ENCODE measurements at regions not wholly inside any gene's neighbourhood (a gene's known extent, or its start where the extent isn't known, plus 50 kb on each side); places are given as distances from the start of the nearest gene placed in this dataset.
A peak's percentile ranks its signal among the peaks of the same experiment; 100 is the strongest.
"Not testable (repeated sequence)": the region's sequence is repeated elsewhere in the genome, so short reads cannot be mapped to it uniquely, and the experiment has no call there.

DNA sequence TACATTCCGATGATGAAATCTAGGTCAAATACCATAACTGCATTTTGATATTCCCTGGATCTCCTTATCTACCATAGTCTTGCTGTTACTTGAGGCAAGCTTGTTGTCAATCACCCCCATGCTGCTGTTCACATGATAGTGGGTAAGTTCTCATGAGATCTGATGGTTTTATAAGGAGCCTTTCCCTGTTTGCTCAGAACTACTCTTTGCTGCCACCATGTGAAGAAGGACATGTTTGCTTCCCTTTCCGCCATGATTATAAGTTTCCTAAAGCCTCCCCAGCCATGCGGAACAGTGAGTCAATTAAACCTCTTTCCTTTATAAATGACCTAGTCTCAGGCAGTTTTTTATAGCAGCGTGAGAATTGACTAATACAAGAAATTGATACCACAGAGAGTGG is 432.0 kb downstream of the GLUD2 start:
- DNase-seq = no peak

DNA sequence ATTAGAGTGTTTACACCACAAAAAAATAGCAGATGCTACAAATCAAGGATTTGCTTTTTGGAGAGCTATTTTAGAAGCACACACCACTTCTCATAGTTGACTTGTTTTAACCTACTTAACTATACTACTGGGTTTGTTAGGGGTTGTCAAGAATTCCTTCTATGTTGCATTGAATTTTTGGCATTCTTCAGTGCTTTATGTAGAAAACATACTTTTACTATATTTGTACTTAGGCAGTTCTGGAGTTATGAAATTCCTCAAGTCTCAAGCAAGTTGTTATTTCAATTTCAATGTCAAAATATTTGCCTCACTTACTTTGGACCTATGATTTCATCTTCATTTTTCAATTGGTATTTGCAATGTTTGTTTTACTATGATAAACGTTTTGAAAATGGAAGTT is 449.6 kb downstream of the GLUD2 start:
- no peak for DNase-seq

DNA sequence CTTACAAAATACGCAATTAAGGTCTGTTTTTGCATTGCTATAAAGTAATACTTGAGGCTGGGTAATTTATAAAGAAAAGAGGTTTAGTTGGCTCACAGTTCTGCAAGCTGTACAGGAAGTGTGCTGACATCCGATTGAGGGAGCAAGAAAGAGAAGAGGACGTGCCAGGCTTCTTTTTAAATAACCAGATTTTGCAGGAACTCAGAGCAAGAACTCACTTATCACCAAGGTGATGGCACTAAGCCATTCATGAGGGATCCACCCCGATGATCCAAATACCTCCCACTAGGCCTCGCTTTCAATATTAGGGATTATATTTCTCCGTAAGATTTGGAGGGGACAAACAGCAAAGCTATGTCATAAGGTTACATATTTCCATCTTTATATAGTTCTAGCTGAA is 456.7 kb downstream of the GLUD2 start:
- no peak for DNase-seq

DNA sequence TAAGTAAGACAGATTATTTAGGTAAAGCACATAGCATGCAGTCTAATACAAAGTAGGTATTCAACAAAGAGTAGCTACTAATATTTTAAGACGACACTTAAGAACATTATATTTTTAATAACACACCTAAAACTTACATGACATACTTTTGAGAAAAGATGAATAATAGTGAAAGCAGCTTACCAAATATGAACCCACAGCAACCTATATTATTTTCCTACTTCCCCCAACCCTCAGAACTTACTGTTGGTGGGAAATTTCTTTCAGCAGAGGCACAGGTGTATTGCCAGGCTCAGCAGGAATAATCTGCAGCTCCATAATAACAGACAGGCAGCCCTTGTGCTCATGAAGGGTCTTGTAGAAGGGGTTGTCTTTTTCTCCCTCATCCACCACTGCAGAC is 498.9 kb downstream of the GLUD2 start:
- DNase-seq = no peak

DNA sequence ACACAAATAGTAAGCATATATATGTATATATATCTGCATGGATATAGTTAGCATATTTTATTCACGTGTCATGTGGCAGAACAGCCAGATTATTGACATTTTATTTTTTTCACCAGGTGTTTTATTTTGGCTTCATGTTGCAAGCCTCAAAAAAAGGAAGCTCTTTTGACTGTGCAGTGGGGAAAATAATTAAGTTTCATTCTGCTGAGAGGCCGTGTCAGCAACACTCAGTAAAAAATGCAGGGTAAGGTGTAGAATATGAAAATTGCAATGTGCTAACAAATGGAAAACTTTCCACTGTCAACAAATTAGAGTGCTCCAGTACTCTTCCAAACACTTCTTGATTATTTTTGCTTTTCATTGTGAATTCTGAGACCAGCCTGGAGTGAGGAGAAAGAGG is 511.5 kb downstream of the GLUD2 start:
- no peak for DNase-seq

DNA sequence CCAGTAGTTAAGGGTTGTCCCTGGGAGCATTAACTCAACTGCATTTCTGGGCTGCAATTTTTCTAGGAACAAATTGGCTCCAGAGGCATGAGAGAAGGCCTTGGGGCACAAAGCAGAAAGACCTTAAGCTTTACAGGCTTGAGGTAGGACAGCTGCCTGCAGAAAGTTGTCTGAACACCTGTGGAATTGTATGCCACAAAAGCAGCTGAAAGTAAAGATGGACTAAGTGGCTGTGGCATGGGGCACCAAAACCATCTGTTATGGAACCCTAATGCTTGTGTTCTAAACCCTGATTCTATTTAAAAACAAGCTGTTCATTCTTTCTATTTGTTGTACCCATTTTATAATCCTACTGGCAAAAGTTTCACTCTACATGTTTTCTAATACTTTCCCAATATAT is 515.2 kb downstream of the GLUD2 start:
- DNase-seq = no peak

DNA sequence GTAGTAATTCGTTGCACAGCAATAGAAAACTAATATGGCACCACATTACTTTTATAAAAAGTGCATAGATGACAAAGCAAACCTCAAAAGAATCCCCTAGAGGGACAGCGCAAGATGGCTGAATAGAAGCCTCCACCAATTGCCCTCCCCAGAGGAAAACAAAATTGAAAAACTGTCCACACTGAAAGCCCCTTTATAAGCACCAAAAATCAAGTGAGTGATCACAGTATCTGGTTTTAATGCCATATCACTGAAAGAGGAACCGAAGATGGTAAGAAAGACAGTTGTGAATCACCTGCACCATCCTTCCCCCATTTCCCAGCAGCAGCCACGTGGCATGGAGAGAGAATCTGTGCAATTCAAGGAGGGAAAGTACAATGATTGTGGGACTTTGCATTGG is 522.2 kb downstream of the GLUD2 start:
- DNase-seq = no peak

DNA sequence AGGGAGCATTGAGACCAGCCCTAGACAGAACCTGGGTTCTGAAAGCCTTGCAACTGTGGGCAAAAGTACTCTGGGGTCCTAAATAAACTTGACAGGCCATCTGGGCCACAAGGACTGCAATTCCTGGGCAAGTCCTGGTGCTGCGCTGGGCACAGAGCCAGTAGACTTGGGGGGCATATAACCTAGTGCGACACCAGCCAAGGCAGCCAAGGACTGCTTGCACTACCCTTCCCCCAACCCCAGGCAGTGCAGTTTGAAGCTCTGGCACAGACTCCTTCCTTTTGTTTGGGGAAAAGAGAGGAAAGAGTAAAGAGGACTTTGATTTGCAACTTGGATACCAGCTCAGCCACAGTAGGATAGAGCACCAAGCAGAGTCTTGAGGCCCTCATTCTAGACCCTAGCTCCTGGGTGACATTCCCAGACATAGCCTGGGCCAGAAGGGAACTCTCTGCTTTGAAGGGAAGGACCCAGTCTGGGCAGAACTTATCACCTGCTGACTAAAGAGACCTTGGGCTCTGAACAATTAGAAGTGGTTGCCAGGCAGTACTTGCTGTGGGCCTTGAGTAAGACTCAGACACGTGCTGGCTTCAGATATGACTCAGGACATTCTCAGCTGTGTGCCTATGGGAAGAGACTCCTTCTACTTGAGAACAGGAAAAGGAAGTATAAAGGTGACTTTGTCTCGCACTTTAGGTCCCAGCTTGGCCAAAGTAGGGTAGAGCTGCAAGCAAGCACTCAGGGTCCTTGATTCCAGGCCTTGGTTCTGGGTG is 522.8 kb downstream of the GLUD2 start:
- DNase-seq = no peak

DNA sequence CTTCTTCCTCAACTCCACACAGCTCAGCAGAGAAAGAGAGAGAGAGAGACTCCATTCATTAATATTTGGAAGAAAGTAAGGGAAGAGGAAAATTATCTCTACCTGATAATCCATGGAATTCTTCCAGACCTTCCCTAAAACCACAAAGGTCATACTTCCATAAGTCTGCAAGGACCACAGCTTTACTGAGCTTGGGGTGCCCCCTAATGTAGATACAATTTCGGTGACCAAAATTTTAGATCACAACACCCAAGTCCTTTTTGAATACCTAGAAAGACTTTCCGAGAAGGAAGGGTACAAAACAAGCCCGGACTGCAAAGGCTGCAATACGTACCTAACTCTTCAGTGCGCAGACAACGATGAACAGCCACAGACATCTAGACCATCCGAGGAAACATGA is 523.9 kb downstream of the GLUD2 start:
- no peak for DNase-seq

DNA sequence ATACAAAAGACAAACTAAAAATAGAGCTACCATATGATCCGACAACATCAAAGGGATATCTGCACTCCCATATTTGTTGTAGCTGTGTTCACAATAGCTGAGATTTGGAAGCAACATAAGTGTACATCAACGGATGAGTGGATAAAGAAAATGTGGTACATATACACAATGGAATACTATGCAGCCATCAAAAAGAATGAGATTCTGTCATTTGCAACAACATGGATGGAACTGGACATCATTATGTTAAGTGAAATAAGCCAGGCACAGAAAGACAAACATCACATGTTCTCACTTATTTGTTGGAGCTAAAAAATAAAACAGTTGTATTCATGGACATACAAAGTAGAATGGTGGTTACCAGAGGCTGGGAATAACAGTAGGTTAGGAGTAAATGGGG is 527.0 kb downstream of the GLUD2 start:
- DNase-seq = not testable (repeated sequence)

DNA sequence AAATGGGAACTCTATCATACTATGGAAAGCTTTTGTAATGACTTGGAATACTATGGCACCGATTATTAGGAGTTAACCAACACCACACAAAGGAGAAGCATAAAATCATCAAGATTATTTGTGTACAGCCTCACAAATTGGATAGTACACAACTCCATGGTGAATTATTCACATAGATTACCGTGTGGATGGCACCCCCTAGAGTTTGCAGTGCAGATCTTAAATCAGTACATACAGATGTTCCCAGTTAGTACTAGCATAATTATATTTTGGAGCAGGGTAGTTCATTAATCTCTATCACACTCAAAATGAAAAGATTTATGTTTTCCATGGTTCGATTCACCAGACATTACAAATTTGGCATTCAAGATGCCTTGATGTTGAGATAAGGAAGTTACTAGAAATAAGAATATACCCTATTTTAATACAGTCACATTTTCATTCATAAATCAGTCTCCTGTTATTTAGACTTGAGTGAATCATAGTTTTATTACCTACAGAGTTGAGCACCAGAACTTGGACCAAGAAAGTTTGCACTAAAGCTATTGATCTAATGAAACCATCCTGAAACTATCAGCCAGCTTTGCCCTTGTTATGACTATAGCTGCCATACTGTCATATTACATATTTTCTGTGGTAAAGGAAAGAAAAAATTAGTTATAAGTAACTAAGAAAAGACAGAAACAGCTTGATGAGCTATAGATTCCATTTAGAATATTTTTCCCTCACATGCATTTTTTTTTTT is 531.8 kb downstream of the GLUD2 start:
- DNase-seq = no peak

DNA sequence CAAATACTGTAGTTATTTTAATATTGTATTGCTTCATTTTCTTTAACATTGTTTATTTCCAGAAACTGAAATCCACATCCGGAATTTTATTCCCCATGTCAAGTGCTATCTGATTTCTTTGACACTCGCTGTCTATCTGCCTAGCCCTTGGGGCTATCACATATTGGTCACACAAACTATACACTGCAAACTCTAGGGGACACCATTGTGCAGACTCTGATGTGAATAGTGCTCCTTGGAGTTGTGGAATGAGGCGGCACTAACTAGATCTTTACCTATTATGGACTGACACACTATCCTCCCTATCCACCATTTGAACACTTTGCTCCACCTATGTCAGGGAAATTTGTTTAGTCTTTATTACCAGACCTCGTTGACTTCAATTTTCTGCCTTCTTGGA is 534.5 kb downstream of the GLUD2 start:
- no peak for DNase-seq

DNA sequence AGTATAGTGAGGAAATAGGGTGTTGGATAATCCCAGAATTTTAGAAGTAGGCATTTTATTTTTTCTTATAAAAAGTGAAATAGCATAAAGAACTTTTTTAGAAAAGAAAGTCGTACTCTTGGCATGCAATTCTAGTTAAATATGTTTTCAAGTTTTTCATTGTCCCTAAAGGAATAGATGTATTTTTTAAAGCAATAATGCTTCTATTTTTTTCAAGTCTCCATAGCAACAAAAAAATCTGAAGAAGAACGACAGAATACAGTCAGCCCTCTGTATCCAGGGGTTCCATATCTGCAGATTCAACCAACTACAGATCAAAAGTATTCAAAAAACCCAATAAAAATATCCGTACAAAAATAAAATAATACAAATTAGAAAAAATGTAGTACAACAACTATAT is 538.2 kb downstream of the GLUD2 start:
- DNase-seq = no peak

DNA sequence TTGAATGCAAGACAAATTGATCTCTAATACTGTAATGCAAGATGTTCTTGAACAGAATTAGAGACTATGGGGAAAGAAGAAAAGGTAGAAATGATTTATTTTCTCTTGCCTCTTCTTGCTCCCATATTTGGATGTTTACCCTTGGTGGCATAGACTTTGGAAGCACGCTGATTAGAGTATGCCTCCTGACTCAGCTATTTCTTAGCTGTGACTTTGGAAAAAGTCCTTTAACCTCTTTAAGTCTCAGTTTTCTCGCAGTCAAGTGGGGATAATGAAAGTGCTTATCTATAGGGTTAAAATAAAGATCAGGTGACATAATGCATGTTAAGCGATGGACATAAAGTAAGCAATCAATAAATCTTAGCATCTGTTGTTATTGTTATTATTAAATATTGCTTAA is 545.5 kb downstream of the GLUD2 start:
- DNase-seq = no peak

DNA sequence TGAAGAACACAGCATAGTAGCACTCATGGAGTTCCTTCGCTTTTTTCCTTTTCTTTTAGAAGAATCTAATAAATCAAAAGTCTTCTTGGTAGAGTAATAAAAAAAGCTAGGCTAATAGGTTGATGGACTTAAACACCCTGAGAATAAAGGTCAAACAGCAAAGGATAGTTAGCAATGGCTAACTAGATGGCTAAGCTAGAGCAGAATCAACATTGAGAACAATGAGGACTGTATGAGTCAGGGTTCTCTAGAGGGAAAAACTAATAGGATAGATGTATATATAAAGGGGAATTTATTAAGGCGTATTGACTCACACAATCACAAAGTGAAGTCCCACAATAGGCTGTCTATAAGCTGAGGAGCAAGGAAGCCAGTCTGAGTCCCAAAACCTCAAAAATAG is 550.9 kb downstream of the GLUD2 start:
- no peak for DNase-seq

DNA sequence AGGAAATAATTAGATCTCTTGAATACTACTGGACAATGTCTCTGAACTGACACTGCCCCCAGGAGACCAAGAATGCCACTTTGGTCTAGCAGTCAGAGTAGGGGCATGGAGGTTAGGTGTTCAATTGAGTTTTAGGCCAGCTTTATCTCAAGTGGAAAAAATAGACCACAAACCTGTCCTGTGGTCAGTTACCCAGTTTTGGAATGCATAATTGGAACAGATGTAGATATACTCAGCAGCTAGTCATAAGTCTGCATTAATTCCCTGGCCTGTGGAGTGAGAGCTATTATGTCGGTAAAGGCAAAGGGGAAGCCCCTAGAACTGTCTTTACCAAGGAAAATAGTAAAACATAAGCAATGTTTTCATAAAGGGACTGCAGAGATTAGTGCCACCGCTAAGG is 587.7 kb downstream of the GLUD2 start:
- no peak for DNase-seq

DNA sequence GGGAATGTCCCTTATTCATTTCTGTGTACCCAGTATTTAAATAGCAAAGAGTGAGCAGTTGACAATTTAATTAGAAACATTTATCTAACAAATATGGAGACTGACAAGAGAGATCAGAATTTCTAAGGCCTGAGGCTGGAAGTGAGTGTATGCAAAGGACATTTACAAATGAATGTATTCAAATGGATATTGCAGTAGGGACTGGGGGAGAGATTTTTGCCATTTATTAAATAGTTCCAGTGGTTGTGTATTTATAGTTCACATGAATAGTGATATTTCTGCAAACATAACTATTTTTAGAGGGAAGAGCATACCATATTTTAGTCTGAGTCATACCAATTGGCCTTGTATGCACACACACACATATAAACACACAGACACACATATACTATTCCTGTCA is 592.4 kb downstream of the GLUD2 start:
- DNase-seq = no peak

DNA sequence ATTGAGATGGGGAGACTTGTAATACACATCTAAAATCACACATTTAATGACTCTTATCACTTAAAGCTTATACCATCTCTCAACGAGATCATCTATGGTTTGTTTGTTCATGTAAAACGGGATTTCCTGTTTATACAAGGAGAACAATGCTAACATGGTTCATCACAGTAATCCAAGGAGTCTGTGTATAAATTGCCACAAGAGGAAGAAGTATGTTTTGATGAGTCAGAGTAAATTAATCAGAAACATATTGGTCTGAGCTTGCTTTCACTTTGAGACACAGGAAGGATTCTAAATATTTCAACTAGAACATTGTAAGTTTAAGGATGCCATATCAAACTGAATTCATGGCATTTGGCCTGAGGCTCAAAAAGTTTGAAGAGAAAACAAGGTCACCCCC is 594.1 kb downstream of the GLUD2 start:
- DNase-seq = no peak

DNA sequence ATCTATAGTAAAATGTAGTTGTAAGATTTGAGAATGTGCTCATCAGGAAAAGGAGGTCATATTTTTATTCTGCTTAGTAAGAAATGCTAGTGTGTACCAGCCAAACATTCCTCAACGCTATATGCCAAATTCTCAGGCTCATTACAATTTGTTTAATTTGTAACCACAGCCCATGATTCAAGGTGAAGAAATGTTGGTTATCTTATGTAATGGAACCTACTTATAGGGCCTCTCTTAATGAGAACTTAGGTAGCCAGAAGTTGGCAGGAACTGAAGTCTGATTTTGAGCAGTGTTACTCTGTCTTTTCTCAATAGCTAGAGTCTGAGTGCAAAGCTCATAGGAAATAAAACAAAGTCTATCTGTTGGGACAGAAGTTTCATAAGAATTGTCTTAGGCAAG is 595.0 kb downstream of the GLUD2 start:
- DNase-seq = no peak

DNA sequence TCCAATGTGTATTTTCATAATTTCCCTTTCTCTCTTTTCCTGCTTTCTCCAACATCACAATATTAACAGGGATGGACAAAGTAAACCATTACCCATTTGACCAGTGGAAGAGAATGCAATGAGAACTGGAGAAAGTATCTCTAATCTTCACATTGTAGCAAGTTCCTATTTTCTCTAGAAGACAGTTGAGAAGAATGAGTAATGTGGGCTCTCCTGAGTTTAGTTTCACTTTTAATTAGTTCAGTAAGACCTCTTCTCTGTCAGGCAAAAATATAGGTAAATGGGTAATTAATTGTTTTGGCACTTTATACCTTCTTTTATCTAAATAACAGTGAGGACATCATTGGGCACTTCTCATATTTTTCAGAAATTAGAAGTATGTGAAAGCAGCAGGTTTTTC is 602.0 kb downstream of the GLUD2 start:
- DNase-seq = no peak

DNA sequence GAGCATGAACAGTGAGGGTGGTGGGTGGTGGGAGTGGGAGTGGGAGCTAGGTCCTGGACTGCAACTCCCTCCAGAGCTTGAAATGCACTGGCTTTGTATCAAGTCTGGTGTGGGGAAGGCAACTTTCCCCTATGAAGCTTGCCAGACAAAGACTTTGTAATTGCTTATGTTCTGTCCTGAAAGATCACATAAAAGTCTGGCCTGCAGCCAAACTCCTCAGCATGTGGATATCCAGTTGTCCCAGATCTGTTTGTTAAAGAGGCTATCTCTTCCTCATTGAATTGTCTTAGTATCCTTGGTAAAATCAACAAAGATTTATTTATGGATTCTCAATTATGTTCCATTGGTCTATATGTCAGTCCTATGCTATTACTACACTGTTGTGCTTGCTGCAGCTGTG is 607.9 kb downstream of the GLUD2 start:
- DNase-seq = peak; percentile 61

DNA sequence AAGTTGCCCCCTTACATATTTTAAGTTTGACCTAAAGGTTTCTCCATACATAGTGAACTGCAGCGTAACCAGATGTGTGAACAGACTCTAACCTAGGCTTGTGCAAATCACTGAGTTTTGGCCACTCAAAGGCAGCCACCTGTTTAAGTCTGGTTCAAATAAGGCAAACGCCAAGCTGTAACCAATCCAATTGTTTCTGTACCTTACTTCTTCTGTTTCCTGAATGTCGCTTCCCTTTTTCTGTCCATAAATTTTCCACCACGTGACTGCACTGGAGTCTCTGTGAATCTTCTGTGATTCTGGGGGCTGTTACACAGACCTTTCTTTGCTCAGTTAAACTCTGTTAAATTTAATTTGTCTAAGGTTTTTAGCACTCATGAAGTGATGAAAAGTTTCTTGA is 618.8 kb downstream of the GLUD2 start:
- DNase-seq = no peak

DNA sequence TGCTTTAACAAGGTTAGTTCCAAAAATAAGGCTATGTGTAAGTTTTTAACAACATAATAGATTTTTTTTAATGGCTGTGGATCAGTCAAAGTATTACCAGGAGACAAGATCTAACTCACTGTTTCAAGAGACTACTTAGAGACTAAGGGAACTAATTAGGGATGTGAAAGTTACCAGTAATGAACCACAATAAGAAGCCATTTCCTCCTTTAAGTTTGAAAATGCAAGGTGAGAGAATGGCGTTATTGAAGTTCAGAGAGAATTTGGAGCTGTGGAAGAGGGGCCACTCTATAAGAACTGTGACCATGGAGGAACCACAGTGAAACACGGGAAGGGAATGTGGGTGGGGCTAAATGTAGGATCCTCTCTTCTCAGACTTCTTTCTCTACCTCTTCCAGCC is 624.2 kb downstream of the GLUD2 start:
- DNase-seq = no peak

DNA sequence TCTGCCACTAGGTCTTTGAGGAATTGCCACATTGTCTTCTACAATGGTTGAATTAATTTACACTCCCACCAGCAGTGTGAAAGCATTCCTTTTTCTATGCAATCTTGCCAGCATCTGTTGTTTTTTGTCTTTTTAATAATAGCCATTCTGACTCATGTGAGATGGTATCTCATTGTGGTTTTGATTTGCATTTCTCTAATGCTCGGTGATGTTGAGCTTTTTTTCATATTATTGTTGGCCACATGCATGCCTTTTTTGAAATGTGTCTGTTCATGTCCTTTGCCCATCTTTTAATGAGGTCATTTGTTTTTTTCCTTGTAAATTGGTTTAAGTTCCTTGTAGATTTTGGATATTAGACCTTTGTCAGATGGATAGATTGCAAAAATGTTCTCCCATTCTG is 661.8 kb downstream of the GLUD2 start:
- DNase-seq = not testable (repeated sequence)

DNA sequence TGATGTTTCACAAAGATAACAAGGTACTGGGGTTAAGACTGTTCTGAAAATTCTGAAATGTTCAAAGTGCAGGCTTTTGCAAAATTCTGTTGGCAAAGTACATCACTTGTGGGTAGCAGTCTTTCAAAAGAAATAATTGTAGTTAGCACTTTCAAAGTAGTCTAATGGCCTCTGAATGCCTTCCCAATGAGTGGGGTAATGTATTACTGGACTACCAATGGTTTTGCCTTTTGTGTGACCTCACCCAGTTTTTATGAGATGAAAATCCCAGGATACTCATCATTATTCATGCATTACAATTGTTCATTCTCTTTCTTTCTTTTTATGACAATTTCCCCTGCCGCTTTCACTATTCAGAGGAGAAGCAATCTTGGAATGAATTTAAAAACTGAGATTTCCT is 686.1 kb downstream of the GLUD2 start:
- DNase-seq = no peak

All from COR-L47 (cell line).